ENCODE measurements at regions not wholly inside any gene's neighbourhood (a gene's known extent, or its start where the extent isn't known, plus 50 kb on each side); places are given as distances from the start of the nearest gene placed in this dataset.
"Not testable (repeated sequence)": the region's sequence is repeated elsewhere in the genome, so short reads cannot be mapped to it uniquely, and the experiment has no call there.

DNA sequence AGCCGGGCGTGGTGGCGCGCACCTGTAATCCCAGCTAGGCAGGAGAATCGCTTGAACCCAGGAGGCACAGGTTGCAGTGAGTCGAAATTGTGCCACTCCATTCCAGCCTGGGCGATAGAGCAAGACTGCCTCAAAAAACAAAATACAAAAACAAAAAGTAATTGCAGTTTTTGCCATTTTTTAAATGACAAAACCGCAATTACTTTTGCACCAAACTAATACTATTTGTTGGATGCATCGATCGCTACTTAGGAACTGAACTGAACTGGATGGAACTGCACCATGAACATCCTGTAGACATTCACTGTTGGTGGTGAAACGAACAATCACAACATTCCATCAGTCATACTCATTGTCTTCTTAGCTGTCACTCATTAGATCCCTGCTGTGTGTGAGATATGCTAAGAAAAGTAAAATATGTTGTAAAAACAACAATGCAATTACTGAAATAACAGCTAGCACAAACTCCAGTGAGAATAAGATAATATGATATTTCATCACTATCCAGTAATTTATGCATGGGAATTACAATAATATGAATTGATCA is 341.2 kb downstream of the ACTR3B start:
- no peak for DNase-seq (ENCODE audit: low spot score in 2 of 2)
- Histone ChIP-seq H3K27me3 (no peaks in the 10 kb centered on the region), H3K4me1 (no peaks in the 10 kb centered on the region), H3K36me3 (no peaks in the 10 kb centered on the region), H3K4me3 (no peak overlapping the region), H3K9me3 (no peaks in the 10 kb centered on the region), H3K27ac (no peak overlapping the region)
- intact Hi-C loops (cut with DNase I), result no loop called here
- TF ChIP-seq, protein P1, sequence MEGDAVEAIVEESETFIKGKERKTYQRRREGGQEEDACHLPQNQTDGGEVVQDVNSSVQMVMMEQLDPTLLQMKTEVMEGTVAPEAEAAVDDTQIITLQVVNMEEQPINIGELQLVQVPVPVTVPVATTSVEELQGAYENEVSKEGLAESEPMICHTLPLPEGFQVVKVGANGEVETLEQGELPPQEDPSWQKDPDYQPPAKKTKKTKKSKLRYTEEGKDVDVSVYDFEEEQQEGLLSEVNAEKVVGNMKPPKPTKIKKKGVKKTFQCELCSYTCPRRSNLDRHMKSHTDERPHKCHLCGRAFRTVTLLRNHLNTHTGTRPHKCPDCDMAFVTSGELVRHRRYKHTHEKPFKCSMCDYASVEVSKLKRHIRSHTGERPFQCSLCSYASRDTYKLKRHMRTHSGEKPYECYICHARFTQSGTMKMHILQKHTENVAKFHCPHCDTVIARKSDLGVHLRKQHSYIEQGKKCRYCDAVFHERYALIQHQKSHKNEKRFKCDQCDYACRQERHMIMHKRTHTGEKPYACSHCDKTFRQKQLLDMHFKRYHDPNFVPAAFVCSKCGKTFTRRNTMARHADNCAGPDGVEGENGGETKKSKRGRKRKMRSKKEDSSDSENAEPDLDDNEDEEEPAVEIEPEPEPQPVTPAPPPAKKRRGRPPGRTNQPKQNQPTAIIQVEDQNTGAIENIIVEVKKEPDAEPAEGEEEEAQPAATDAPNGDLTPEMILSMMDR (IDR thresholded peaks at IDR 0.05), result no peak

DNA sequence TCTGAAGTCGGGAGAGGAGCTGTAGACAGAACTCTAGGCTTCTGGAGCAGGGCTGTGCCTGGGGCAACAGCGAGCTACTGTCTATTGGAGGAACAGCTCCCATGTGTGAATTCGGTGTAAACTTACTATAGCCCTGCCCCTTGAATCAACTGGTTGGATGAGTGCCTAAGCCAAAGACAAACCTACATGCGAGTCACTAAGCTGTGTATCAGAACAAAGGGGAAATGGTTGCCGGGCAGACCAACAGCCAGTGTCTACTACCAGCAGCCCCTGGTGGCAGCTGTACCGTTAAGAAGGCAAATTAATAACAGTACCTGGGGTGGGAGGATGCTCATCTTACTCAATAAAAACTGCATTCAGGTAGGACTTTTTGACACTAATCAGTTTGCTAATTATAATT is 343.6 kb downstream of the ACTR3B start:
- Histone ChIP-seq H3K4me3 (no peak overlapping the region), H3K36me3 (no peaks in the 10 kb centered on the region), H3K27ac (no peak overlapping the region), H3K27me3 (no peaks in the 10 kb centered on the region), H3K4me1 (no peaks in the 10 kb centered on the region), H3K9me3 (no peaks in the 10 kb centered on the region)
- no peak for DNase-seq (ENCODE audit: low spot score in 2 of 2)
- TF ChIP-seq, protein P1 (IDR thresholded peaks at IDR 0.05), result no peak
- intact Hi-C loops (cut with DNase I), result no loop called here

DNA sequence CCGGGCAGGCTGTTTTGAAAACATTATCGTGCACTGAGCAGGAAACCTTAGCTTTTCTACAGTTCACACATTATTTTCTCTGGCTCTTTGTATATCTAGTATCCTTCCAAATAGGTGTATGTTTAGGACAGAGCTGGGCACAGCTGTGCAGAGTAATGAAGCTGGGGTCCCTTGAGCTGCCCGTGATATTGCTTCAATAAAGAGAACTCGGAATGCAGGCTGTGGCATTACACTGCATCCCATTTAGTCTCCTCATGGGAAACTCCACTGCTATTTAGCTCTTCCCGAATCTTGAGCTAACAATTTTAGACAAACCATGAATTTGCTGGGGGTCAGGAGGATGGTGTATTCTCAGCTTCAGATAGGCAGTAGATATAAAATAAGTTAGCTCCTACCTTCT is 348.3 kb downstream of the ACTR3B start:
- TF ChIP-seq, protein P1 (IDR thresholded peaks at IDR 0.05), result no peak
- intact Hi-C loops (cut with DNase I), result no loop called here
- DNase-seq (ENCODE audit: low spot score in 2 of 2), result no peak
- no peak overlapping the region for H3K4me3 ChIP-seq
- no peaks in the 10 kb centered on the region for H3K4me1 ChIP-seq
- H3K36me3 ChIP-seq, result no peaks in the 10 kb centered on the region
- no peaks in the 10 kb centered on the region for H3K27me3 ChIP-seq
- no peak overlapping the region for H3K27ac ChIP-seq
- H3K9me3 ChIP-seq, result no peaks in the 10 kb centered on the region

DNA sequence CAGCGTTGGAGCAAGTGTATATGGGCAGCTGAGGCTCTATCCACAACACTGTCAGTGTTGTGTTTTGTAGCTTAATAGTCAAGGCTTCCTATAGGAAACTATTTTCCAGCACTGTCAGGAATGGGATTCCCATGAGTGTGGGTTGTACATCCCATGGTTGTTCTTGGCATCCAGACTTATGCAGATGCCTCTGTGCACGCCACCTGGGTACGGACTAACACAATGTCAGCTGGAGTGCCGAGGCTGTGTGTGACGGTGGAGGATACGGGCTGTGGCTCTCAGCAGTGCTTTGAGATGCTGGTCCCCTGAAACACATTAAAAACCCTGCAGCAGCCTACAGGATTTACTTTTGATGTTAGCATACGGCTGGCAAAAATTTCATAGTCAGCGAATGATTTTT is 350.0 kb downstream of the ACTR3B start:
- DNase-seq (ENCODE audit: low spot score in 2 of 2), result no peak
- Histone ChIP-seq H3K27ac (no peak overlapping the region), H3K9me3 (no peaks in the 10 kb centered on the region), H3K27me3 (no peaks in the 10 kb centered on the region), H3K4me1 (no peaks in the 10 kb centered on the region), H3K4me3 (no peak overlapping the region), H3K36me3 (no peaks in the 10 kb centered on the region)
- intact Hi-C loops (cut with DNase I), result no loop called here
- TF ChIP-seq, protein P1 (IDR thresholded peaks at IDR 0.05), result no peak

DNA sequence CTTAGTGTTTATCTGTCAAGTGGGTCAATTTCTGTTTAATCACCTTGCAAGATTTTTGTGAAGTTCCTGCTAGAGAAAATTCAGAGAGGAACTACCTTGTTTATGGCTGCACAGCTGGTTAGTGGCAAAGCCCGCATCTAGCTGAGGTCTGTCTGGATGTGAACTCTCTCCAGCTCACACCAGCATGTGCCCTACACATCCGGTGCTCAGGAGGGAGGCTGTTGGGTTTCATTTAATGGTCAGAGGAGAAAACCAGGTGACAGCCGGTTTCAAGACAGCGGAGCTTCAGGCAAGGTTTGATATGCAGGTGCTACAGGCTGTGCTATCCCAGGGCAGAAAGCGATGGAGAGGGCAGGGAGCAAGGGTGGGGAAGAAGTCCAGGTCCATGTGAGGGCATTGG is 351.1 kb downstream of the ACTR3B start:
- H3K27ac ChIP-seq, result no peak overlapping the region
- DNase-seq (ENCODE audit: low spot score in 2 of 2), result no peak
- TF ChIP-seq, protein P1 (IDR thresholded peaks at IDR 0.05), result no peak
- H3K9me3 ChIP-seq, result no peaks in the 10 kb centered on the region
- H3K4me1 ChIP-seq, result no peaks in the 10 kb centered on the region
- H3K27me3 ChIP-seq, result no peaks in the 10 kb centered on the region
- intact Hi-C loops (cut with DNase I), result no loop called here
- no peaks in the 10 kb centered on the region for H3K36me3 ChIP-seq
- no peak overlapping the region for H3K4me3 ChIP-seq

DNA sequence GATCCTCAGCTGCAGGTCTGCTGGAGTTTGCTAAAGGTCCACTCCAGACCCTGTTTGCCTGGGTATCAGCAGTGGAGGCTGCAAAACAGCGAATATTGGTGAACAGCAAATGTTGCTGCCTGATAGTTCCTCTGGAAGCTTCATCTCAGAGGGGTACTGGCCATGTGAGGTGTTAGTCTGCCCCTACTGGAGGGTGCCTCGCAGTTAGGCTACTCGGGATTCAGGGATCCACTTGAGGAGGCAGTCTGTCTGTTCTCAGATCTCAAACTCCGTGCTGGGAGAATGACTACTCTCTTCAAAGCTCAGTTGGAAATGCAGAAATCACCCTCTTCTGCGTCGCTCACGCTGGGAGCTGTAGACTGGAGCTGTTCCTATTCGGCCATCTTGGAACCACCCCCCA is 362.7 kb downstream of the ACTR3B start:
- H3K27me3 ChIP-seq; intact Hi-C loops (cut with DNase I); H3K36me3 ChIP-seq; H3K4me1 ChIP-seq; H3K27ac ChIP-seq; DNase-seq (ENCODE audit: low spot score in 2 of 2); H3K9me3 ChIP-seq; H3K4me3 ChIP-seq: not testable (repeated sequence)
